ENCODE measurements at regions not wholly inside any gene's neighbourhood (a gene's known extent, or its start where the extent isn't known, plus 50 kb on each side); places are given as distances from the start of the nearest gene placed in this dataset.

GRCh38 chr4:71209161-71209560, 129.7 kb upstream of the SLC4A4 start:
- in situ Hi-C loops (cut with MboI; ENCODE audit: low sequenced_read_pairs, unreplicated experiment) = no loop called here
- DNase-seq (ENCODE audit: low spot score) = no peak
- no peak for TF ChIP-seq CTCF (IDR thresholded peaks at IDR 0.05; ENCODE audit: borderline replicate concordance, control extremely low read depth, extremely low read depth, insufficient read depth, missing control alignments)

- in situ Hi-C loops (cut with MboI; ENCODE audit: low sequenced_read_pairs, unreplicated experiment) = no loop called here
- DNase-seq (ENCODE audit: low spot score) = no peak
- TF ChIP-seq CTCF (IDR thresholded peaks at IDR 0.05; ENCODE audit: borderline replicate concordance, control extremely low read depth, extremely low read depth, insufficient read depth, missing control alignments) = no peak
These were observed 128.0 kb upstream of the SLC4A4 start for GRCh38 chr4:71210823-71211222.

- TF ChIP-seq CTCF (IDR thresholded peaks at IDR 0.05; ENCODE audit: borderline replicate concordance, control extremely low read depth, extremely low read depth, insufficient read depth, missing control alignments) = no peak
- no peak for DNase-seq (ENCODE audit: low spot score)
- in situ Hi-C loops (cut with MboI; ENCODE audit: low sequenced_read_pairs, unreplicated experiment) = no loop called here
These were observed 127.1 kb upstream of the SLC4A4 start for GRCh38 chr4:71211748-71212147.

GRCh38 chr4:71212216-71212615, 126.6 kb upstream of the SLC4A4 start:
- TF ChIP-seq CTCF (IDR thresholded peaks at IDR 0.05; ENCODE audit: borderline replicate concordance, control extremely low read depth, extremely low read depth, insufficient read depth, missing control alignments) = no peak
- in situ Hi-C loops (cut with MboI; ENCODE audit: low sequenced_read_pairs, unreplicated experiment) = no loop called here
- DNase-seq (ENCODE audit: low spot score) = no peak

GRCh38 chr4:71214578-71214977, 124.2 kb upstream of the SLC4A4 start:
- in situ Hi-C loops (cut with MboI; ENCODE audit: low sequenced_read_pairs, unreplicated experiment) = no loop called here
- no peak for DNase-seq (ENCODE audit: low spot score)
- no peak for TF ChIP-seq CTCF (IDR thresholded peaks at IDR 0.05; ENCODE audit: borderline replicate concordance, control extremely low read depth, extremely low read depth, insufficient read depth, missing control alignments)

GRCh38 chr4:71216316-71216959, 122.4 kb upstream of the SLC4A4 start:
- in situ Hi-C loops (cut with MboI; ENCODE audit: low sequenced_read_pairs, unreplicated experiment) = no loop called here
- DNase-seq (ENCODE audit: low spot score) = no peak
- TF ChIP-seq CTCF (IDR thresholded peaks at IDR 0.05; ENCODE audit: borderline replicate concordance, control extremely low read depth, extremely low read depth, insufficient read depth, missing control alignments) = no peak
